ENCODE measurements at regions not wholly inside any gene's neighbourhood (a gene's known extent, or its start where the extent isn't known, plus 50 kb on each side); places are given as distances from the start of the nearest gene placed in this dataset.

DNA sequence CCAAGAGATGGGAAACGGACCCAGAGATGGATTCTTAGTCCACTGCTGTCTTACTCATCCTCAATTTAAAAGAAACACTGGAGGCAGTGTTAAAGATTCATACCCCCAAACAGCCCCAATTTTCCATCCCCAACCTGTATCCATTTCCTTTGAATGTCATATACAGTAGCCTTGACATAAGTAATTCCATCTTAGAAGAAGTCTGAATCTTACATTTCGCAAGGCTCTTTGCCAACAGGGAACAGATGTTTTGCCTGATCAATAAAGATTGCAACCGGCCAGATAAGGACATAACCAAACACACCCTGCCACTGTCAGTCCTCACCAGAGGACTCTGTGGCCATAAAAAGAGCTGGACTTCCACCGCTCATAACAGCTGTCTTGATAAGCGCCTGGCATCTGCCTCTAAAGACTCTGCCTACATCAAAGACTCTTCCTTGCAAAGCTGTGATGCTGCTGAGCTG, 59.0 kb upstream of the MED9 start (continued):
- TF ChIP-seq UBTF (IDR thresholded peaks at IDR 0.05; ENCODE audit: borderline replicate concordance in 1 of 2, low read depth in 2 of 2, low read length in 2 of 2) (no peak), ZNF445 (CRISPR knock-in tag; IDR thresholded peaks at IDR 0.05; ENCODE audit: low read depth) (peak; percentile 58; the same call in 1 of the 2 replicates), EGR1 (conservative IDR thresholded peaks at IDR 0.05) (no peak), ZNF511 (CRISPR knock-in tag; IDR thresholded peaks at IDR 0.05) (no peak), KHSRP (IDR thresholded peaks at IDR 0.05) (no peak), ZNF518B (CRISPR knock-in tag; IDR thresholded peaks at IDR 0.05) (no peak), KAT7 (CRISPR knock-in tag; IDR thresholded peaks at IDR 0.05; ENCODE audit: borderline replicate concordance) (no peak), GTF2F1 (IDR thresholded peaks at IDR 0.05; ENCODE audit: low read depth, low read length) (no peak), CHCHD3 (CRISPR knock-in tag; IDR thresholded peaks at IDR 0.05) (no peak), ILF3 (IDR thresholded peaks at IDR 0.05; ENCODE audit: borderline replicate concordance) (no peak), U2AF2 (optimal IDR thresholded peaks at IDR 0.05; ENCODE audit: low read depth, low read length) (no peak), ZNF274 (IDR thresholded peaks at IDR 0.05; ENCODE audit: borderline replicate concordance, low read depth, low read length) (no peak), C11orf30 (IDR thresholded peaks at IDR 0.05; ENCODE audit: low read depth) (no peak), LCOR (CRISPR knock-in tag; IDR thresholded peaks at IDR 0.05) (no peak), ZSCAN29 (IDR thresholded peaks at IDR 0.05) (no peak), POLR2B (IDR thresholded peaks at IDR 0.05; ENCODE audit: low read depth, partially characterized antibody) (no peak), ZNF134 (CRISPR knock-in tag; conservative IDR thresholded peaks at IDR 0.05) (peak; percentile 83), CHD2 (IDR thresholded peaks at IDR 0.05; ENCODE audit: low read depth, low read length) (no peak), RFX5 (IDR thresholded peaks at IDR 0.05; ENCODE audit: low read depth, low read length) (no peak), SMAD3 (CRISPR knock-in tag; conservative IDR thresholded peaks at IDR 0.05) (peak; percentile 96)
- TF ChIP-seq, protein P1, sequence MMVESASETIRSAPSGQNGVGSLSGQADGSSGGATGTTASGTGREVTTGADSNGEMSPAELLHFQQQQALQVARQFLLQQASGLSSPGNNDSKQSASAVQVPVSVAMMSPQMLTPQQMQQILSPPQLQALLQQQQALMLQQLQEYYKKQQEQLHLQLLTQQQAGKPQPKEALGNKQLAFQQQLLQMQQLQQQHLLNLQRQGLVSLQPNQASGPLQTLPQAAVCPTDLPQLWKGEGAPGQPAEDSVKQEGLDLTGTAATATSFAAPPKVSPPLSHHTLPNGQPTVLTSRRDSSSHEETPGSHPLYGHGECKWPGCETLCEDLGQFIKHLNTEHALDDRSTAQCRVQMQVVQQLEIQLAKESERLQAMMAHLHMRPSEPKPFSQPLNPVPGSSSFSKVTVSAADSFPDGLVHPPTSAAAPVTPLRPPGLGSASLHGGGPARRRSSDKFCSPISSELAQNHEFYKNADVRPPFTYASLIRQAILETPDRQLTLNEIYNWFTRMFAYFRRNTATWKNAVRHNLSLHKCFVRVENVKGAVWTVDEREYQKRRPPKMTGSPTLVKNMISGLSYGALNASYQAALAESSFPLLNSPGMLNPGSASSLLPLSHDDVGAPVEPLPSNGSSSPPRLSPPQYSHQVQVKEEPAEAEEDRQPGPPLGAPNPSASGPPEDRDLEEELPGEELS (CRISPR knock-in tag; IDR thresholded peaks at IDR 0.05; ENCODE audit: borderline replicate concordance) = no peak
- TF ChIP-seq, protein P2, sequence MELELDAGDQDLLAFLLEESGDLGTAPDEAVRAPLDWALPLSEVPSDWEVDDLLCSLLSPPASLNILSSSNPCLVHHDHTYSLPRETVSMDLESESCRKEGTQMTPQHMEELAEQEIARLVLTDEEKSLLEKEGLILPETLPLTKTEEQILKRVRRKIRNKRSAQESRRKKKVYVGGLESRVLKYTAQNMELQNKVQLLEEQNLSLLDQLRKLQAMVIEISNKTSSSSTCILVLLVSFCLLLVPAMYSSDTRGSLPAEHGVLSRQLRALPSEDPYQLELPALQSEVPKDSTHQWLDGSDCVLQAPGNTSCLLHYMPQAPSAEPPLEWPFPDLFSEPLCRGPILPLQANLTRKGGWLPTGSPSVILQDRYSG (tag; conservative IDR thresholded peaks at IDR 0.05; ENCODE audit: low read depth) = peak; percentile 98
